ENCODE measurements at regions not wholly inside any gene's neighbourhood (a gene's known extent, or its start where the extent isn't known, plus 50 kb on each side); places are given as distances from the start of the nearest gene placed in this dataset.

DNA sequence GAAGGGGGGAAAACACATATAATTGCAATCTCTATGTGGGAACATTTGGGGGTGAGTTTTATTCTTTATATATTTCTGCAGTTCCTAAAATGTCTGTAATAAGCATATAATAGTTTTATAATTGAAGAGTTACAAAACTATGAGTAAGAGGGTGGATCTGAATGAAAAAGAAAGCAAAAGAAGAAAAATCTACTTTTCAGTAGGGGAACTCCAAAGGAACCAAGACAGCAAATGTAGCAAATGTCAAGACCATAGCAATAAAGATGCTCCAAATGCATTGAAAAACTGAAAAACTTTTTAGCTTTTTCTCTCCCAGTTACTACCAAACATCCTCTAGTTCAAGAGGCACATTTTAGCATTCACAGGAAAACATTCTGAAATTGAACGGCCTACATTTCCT lies 434.8 kb downstream of the LMO4 start:
- Mint-ChIP-seq H3K9me3 (no peaks in the 10 kb centered on the region), H3K36me3 (no peaks in the 10 kb centered on the region), H3K4me1 (peaks cover 3 to 13% of the 10 kb centered on the region in 2 donors), H3K27me3 (ENCODE audit: low read depth in 3 of 3) (peaks cover 0 to 5% (median 2%) of the 10 kb centered on the region in 3 donors), H3K27ac (peak overlapping the region in 1 of 6 donors; percentile 8), H3K4me3 (peak overlapping the region in 1 of 5 donors; percentile 14)
- no peak for DNase-seq

DNA sequence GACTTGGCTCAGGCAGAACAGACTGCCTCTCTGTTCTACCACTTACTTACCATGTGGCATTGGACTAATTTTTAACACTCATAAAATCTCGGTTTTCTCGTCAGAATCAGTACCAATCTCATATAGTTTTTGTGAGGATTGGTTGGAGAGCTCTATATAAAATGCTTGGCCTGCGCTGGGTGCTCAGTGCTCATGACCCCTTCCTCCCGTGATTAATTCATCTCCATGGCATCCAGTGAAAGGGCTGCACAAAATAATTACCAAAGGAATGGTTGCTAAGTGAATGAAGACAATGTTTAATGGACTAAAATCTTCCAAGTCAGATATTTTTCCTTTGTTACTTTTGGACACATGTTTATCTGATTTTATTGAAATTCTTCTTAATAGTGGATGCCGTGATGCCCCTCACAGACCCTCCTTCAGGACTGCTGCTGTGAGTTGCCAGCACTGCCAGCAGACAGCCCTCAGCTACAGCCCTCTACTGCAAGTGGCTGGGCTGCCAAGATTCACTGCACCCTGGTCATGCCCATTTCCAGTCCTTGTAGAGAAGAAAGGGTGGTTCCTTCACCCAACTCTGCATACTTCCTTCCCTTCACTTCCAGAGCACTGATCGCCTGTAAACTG lies 436.5 kb downstream of the LMO4 start:
- Mint-ChIP-seq H3K36me3 (no peaks in the 10 kb centered on the region), H3K9me3 (no peaks in the 10 kb centered on the region), H3K4me3 (no peak overlapping the region), H3K27ac (no peak overlapping the region), H3K27me3 (ENCODE audit: low read depth in 3 of 3) (peaks cover 0 to 5% (median 2%) of the 10 kb centered on the region in 3 donors), H3K4me1 (peaks cover 3 to 13% of the 10 kb centered on the region in 2 donors)
- DNase-seq = no peak

DNA sequence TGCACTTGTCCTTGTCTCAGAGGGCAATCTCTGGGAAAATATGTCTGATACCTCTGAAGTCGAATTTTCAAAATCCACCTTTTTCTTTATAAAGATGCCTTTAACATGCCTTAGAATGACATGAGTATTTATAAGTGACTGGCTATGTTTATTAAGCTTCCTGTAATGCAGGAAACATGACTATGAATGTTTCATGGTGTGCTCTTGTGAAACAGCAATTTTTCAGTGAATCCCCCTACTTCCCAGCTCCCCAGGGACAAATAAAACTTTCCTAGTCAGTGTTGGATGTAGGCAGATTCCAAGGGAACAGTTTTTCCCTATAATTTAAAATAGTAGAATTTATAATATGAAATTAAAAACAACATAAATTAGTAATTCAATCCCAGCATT lies 437.0 kb downstream of the LMO4 start:
- H3K4me3 Mint-ChIP-seq = no peak overlapping the region
- peaks cover 0 to 5% (median 2%) of the 10 kb centered on the region in 3 donors for H3K27me3 Mint-ChIP-seq (ENCODE audit: low read depth in 3 of 3)
- peaks cover 3 to 13% of the 10 kb centered on the region in 2 donors for H3K4me1 Mint-ChIP-seq
- no peaks in the 10 kb centered on the region for H3K9me3 Mint-ChIP-seq
- no peak overlapping the region for H3K27ac Mint-ChIP-seq
- DNase-seq = no peak
- no peaks in the 10 kb centered on the region for H3K36me3 Mint-ChIP-seq

DNA sequence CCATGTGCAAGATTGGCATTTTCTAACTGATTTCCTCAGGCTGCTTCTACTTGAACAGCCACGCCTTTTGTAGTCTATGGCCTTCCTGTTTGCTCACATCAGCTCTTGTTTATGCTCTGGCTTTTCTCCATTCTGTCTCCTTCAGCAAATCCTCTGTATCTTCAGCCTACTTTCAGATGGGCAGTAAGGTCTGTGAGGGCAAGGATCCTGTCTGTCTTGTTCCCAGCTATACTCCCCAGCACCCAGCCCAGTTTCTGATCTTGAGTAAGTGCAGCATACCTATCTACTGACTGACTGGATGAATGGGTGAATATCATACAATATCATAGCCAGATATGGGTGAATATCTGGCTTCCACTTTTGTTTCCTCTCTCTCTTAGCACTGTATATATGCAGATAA lies 438.1 kb downstream of the LMO4 start:
- Mint-ChIP-seq H3K9me3 (no peaks in the 10 kb centered on the region), H3K4me3 (no peak overlapping the region)

DNA sequence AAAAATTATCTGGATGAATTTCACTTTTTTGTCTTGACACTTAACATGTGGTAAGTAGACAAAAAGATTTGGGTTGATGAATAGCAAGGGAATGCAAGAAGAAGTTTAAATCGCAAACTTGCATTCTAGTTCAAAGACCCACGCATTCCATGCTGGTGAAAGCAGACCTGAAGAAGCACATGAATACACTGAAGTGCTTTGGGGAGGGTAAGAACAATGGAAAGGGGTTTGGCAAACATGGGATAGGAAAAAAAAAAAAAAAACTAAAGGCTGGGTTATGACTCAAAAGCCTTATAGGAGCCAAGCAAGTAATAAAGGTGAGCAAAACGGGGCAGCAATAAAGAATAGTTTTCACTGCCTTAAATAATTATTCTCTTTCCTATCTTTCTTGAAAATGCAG lies 450.2 kb downstream of the LMO4 start:
- H3K27me3 Mint-ChIP-seq (ENCODE audit: low read depth in 3 of 3) = peaks cover 0 to 4% (median 3%) of the 10 kb centered on the region in 3 donors
- no peaks in the 10 kb centered on the region for H3K4me1 Mint-ChIP-seq
- no peak overlapping the region for H3K27ac Mint-ChIP-seq
- peaks cover 0 to 2% (median 0%) of the 10 kb centered on the region in 6 donors for H3K9me3 Mint-ChIP-seq
- H3K36me3 Mint-ChIP-seq = no peaks in the 10 kb centered on the region
- DNase-seq = no peak
- no peak overlapping the region for H3K4me3 Mint-ChIP-seq

More for the DNA sequence above, 438.1 kb downstream of the LMO4 start:
- no peak for DNase-seq
- peaks cover 3 to 13% of the 10 kb centered on the region in 2 donors for H3K4me1 Mint-ChIP-seq
- H3K27me3 Mint-ChIP-seq (ENCODE audit: low read depth in 3 of 3) = peaks cover 0 to 5% (median 2%) of the 10 kb centered on the region in 3 donors
- no peak overlapping the region for H3K27ac Mint-ChIP-seq
- H3K36me3 Mint-ChIP-seq = no peaks in the 10 kb centered on the region

DNA sequence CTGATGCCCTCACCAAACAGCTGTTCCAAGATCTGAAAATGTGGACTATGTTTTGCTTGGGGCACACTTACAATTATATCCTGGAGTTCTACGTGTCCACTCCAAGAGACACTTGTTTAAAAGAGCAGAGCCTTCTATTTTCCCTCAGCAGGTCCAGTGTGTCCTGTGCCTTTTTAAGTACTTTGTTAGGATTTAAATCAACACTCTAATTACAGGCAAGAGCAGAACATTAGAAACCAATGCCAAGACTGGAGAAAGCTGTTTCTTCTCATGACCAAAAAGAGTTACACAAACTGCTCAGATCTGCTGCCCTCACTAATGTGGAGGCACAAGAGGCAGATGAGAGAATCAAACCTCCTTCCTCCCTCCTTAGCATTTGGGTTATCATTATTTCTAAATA lies 452.9 kb downstream of the LMO4 start:
- no peak overlapping the region for H3K4me3 Mint-ChIP-seq
- H3K27me3 Mint-ChIP-seq (ENCODE audit: low read depth in 3 of 3) = peaks cover 0 to 5% (median 4%) of the 10 kb centered on the region in 3 donors
- no peak overlapping the region for H3K27ac Mint-ChIP-seq
- H3K36me3 Mint-ChIP-seq = no peaks in the 10 kb centered on the region
- no peaks in the 10 kb centered on the region for H3K4me1 Mint-ChIP-seq
- peaks cover 0 to 3% (median 0%) of the 10 kb centered on the region in 6 donors for H3K9me3 Mint-ChIP-seq
- no peak for DNase-seq

DNA sequence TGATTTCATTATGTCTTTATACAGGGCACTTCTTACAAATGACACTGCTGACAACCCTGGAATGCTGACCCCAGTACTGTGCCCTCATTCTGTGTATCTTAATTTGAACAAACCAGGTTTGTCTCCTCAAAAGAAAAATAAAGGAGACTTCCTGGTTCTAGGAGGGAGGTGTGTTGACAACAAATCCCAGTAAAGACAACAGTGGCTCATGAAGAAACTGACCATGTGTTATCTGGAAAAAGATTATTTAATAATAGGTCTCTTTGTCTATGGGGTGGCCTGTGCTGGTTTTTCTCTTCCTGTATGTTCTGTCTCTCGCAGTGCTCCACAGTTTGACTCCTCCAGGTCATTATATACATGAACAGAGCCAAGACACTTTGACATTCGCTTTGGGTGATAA lies 454.6 kb downstream of the LMO4 start:
- no peaks in the 10 kb centered on the region for H3K36me3 Mint-ChIP-seq
- H3K9me3 Mint-ChIP-seq = peaks cover 0 to 5% (median 0%) of the 10 kb centered on the region in 6 donors
- peaks cover 0 to 8% (median 2%) of the 10 kb centered on the region in 3 donors for H3K27me3 Mint-ChIP-seq (ENCODE audit: low read depth in 3 of 3)
- H3K4me1 Mint-ChIP-seq = no peaks in the 10 kb centered on the region
- no peak for DNase-seq
- H3K27ac Mint-ChIP-seq = no peak overlapping the region
- no peak overlapping the region for H3K4me3 Mint-ChIP-seq

DNA sequence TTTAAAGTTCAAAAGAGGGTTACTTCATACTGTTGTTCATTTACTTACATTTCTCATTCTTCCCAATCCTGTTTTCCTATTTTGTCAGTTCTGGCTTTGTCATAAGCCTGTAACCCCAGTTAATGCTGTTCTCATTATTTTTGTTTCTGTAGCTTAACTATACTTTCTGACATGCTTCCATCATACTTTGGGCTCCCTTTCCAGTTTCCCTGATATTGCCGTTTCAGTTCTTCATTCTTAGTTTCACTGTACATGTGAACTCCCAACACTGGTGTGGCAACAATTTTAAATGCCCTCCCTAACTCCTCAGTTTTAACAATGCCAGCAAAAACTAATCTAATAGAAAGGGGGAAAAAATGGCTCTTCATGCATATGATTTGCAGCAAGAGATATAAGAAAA lies 456.7 kb downstream of the LMO4 start:
- H3K4me1 Mint-ChIP-seq = no peaks in the 10 kb centered on the region
- H3K4me3 Mint-ChIP-seq = no peak overlapping the region
- no peak overlapping the region for H3K27ac Mint-ChIP-seq
- H3K9me3 Mint-ChIP-seq = peaks cover 0 to 3% (median 0%) of the 10 kb centered on the region in 6 donors
- peaks cover 0 to 6% (median 2%) of the 10 kb centered on the region in 3 donors for H3K27me3 Mint-ChIP-seq (ENCODE audit: low read depth in 3 of 3)
- no peaks in the 10 kb centered on the region for H3K36me3 Mint-ChIP-seq
- no peak for DNase-seq

DNA sequence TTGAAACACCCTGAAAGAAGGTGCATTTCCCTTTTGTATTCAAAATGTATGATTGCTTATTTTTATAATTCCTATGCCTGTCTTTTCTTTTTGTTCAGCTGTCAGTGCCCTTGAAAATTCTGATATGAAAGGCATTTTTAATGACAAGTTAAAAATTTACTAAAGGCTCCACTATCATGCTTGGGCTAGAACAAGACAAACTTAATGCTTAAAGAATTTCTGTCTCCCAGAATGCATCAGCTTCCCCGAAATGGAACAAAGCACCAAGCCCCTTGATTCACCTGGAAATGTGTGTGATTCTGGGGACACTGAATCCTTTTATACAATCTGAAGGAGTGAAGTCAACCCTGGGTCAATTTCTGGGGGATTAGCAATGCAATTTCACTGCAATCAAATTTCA lies 457.5 kb downstream of the LMO4 start:
- Mint-ChIP-seq H3K27ac (no peak overlapping the region), H3K36me3 (no peaks in the 10 kb centered on the region), H3K9me3 (peaks cover 0 to 3% (median 0%) of the 10 kb centered on the region in 6 donors), H3K4me3 (no peak overlapping the region), H3K27me3 (ENCODE audit: low read depth in 3 of 3) (peaks cover 0 to 6% (median 2%) of the 10 kb centered on the region in 3 donors), H3K4me1 (no peaks in the 10 kb centered on the region)
- DNase-seq = no peak

DNA sequence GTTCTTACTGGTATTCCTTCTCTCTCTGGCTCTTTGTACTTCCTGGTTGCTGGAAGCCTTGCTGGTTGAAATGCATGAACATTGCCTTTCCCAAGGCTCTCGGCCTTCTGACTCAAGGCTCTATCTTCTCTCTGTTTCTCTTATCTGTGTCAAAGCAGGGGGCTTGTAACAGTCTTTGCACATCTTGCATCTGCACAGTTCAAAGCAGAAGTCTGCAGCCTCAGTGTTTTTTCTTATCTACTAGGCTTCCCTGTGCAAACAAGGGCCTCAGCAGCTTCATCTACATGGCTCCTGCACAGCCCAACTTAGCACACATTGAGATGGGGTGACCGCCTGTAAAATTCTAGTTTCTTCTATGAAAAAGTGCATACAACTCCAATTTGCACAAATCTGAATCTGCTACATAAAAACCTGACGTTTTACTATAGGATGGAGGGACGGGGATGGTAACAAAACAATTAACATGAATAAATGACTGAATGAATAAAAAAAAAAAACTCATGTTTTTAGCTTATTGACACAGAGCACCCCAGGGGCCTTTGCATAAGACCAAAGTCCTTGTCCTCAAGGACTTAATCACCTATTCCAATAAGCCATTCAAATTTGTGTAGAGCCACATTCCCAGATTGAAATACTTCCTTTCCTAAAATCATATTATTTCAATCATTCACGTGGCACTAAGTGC lies 458.3 kb downstream of the LMO4 start:
- peaks cover 0 to 3% (median 0%) of the 10 kb centered on the region in 6 donors for H3K9me3 Mint-ChIP-seq
- H3K27ac Mint-ChIP-seq = no peak overlapping the region
- no peak overlapping the region for H3K4me3 Mint-ChIP-seq
- H3K27me3 Mint-ChIP-seq (ENCODE audit: low read depth in 3 of 3) = peaks cover 0 to 7% (median 2%) of the 10 kb centered on the region in 3 donors
- no peaks in the 10 kb centered on the region for H3K36me3 Mint-ChIP-seq
- H3K4me1 Mint-ChIP-seq = no peaks in the 10 kb centered on the region
- DNase-seq = no peak

DNA sequence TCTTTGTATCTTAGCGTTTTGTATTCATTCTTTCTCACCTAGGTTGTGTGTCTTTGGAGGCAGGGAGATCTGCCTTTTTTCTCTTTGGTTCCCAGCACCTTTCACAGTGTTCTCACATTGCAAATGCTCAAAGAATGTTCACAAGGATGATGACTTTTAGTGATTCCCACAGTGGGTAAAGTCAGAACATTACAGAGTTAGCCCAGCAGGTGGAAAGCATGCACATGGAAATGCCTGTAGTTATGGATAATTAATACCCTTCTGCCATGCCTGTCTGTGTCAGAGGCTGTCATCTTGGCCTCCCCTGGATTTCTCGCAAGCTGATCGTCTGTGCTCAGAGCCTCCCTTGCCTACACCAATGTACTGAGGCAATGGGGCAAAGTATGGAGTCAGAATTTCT lies 458.9 kb downstream of the LMO4 start:
- DNase-seq = no peak
- H3K9me3 Mint-ChIP-seq = peaks cover 0 to 3% (median 0%) of the 10 kb centered on the region in 6 donors
- no peaks in the 10 kb centered on the region for H3K36me3 Mint-ChIP-seq
- H3K4me1 Mint-ChIP-seq = no peaks in the 10 kb centered on the region
- no peak overlapping the region for H3K4me3 Mint-ChIP-seq
- H3K27ac Mint-ChIP-seq = no peak overlapping the region
- peaks cover 0 to 10% (median 2%) of the 10 kb centered on the region in 3 donors for H3K27me3 Mint-ChIP-seq (ENCODE audit: low read depth in 3 of 3)

DNA sequence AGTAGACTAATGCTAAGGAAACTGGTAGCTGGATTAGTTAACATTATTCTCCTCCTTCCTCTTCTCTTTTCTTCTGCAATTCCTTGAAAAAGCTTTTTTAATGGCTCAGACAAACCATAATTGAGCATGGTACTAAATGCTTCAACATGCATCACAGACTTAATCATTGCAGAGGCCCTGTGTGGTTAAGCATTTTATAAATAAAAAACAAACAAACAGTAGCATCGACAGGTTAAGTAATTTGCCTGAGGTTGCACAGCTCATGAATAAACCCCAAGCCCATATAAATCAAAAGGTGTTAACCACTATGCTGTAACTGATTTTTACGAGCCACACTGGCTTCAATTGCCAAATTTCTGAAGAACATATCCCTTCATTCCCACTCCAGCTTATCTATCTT lies 462.1 kb downstream of the LMO4 start:
- Mint-ChIP-seq H3K36me3 (no peaks in the 10 kb centered on the region), H3K27me3 (ENCODE audit: low read depth in 3 of 3) (peaks cover 0 to 10% (median 0%) of the 10 kb centered on the region in 3 donors), H3K4me1 (no peaks in the 10 kb centered on the region), H3K4me3 (no peak overlapping the region), H3K27ac (no peak overlapping the region), H3K9me3 (peaks cover 0 to 2% (median 0%) of the 10 kb centered on the region in 6 donors)
- DNase-seq = no peak

DNA sequence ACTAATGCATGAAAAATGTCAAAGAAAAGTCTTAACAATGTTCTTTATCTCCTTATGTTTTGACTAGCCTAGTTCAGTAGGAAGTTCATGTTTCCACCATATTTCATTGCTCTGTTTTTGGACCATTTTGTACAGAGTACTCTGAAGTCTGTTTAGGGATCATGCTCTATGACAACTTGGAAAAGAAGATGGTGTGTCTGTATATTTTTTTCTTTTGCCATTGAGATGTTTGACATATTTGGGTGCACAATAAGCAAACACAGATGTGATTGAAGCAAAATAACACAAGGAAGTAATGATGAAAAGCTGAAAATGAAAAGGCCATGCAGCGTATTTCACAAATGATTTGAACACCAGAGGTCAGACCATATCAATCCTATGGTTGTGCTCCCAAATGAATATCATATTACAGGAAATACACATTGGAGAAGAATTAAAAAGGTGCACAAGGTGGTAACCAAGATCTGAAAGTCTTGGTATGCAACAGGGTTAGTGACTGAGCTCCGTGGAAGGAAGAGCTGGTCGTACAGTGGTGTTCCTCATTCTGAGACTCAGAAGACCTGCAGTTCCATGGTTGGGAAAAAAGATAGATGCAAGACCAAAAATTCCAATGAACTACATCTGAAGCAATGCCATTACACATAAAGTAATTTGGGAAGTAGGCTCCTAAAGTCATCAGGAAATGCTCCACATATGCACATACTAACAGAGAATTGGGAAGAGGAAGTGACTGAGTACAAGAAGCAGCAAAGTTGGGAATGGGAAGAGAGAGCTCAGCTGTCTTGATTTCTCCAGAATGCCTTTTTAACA lies 463.5 kb downstream of the LMO4 start:
- no peak for DNase-seq

More for the DNA sequence above, 463.5 kb downstream of the LMO4 start:
- H3K4me1 Mint-ChIP-seq = no peaks in the 10 kb centered on the region
- no peak overlapping the region for H3K27ac Mint-ChIP-seq
- no peaks in the 10 kb centered on the region for H3K9me3 Mint-ChIP-seq
- H3K36me3 Mint-ChIP-seq = no peaks in the 10 kb centered on the region
- no peak overlapping the region for H3K4me3 Mint-ChIP-seq
- peaks cover 0 to 10% (median 0%) of the 10 kb centered on the region in 3 donors for H3K27me3 Mint-ChIP-seq (ENCODE audit: low read depth in 3 of 3)

Measured in immature natural killer cell (primary cell).